Liver (tissue), 3 donors: ENCODE measurements at regions not wholly inside any gene's neighbourhood (a gene's known extent, or its start where the extent isn't known, plus 50 kb on each side); places are given as distances from the start of the nearest gene placed in this dataset.

Experiments
- ATF3 ChIP-seq: IDR thresholded peaks from 2 replicates; pipeline ENCODE4 v1.6.1; 2016; ENCODE audit warnings: antibody characterized with exemption
- CTCF ChIP-seq: fragments of 150-350 bp; IDR thresholded peaks from 2 replicates; pipeline ENCODE4 v1.5.1; 2017; ENCODE audit warnings: improper control_type of control experiment, low read depth, low read length; ENCODE audit not compliant: missing input control
- EGR1 ChIP-seq, 2 donors: IDR thresholded peaks; 2 replicates each; pipeline ENCODE4 v1.6.1; 2016 to 2018; ENCODE audit warnings: antibody characterized with exemption in 2 of 2, low read depth in 2 of 2
- FOXA1 ChIP-seq: IDR thresholded peaks from 2 replicates; pipeline ENCODE4 v1.6.1; 2016; ENCODE audit warnings: antibody characterized with exemption
- GABPA ChIP-seq, 2 donors: IDR thresholded peaks in 1 of 2; conservative IDR thresholded peaks in 1 of 2; 2 replicates each; pipeline ENCODE4 v1.6.1; 2016; ENCODE audit warnings: antibody characterized with exemption in 2 of 2, mild to moderate bottlenecking in 1 of 2, moderate library complexity in 1 of 2
- JUND ChIP-seq, 2 donors: IDR thresholded peaks; 2 replicates each; pipeline ENCODE4 v1.6.1; 2016; ENCODE audit warnings: antibody characterized with exemption in 2 of 2
- MAX ChIP-seq: IDR thresholded peaks from 2 replicates; pipeline ENCODE4 v1.6.1; 2016; ENCODE audit warnings: antibody characterized with exemption
- RAD21 ChIP-seq, 2 donors: IDR thresholded peaks; 2 replicates each; pipeline ENCODE4 v1.6.1; 2016; ENCODE audit warnings: antibody characterized with exemption in 2 of 2, mild to moderate bottlenecking in 2 of 2
- REST ChIP-seq: IDR thresholded peaks from 2 replicates; pipeline ENCODE4 v1.6.1; 2016; ENCODE audit warnings: antibody characterized with exemption, mild to moderate bottlenecking
- SP1 ChIP-seq: IDR thresholded peaks from 2 replicates; pipeline ENCODE4 v1.6.1; 2018; ENCODE audit warnings: antibody characterized with exemption, mild to moderate bottlenecking
- TAF1 ChIP-seq: conservative IDR thresholded peaks from 2 replicates; pipeline ENCODE4 v1.6.1; 2016; ENCODE audit warnings: antibody characterized with exemption, mild to moderate bottlenecking
- YY1 ChIP-seq: IDR thresholded peaks from 2 replicates; pipeline ENCODE4 v1.6.1; 2016; ENCODE audit warnings: antibody characterized with exemption, mild to moderate bottlenecking
- ZBTB33 ChIP-seq: IDR thresholded peaks from 2 replicates; pipeline ENCODE4 v1.6.1; 2016; ENCODE audit warnings: antibody characterized with exemption
- donor health status: healthy.
- donor health status: healthy.

GRCh38 chr7:56256108-56256507, 139.9 kb upstream of the NUPR2 start:
- TF ChIP-seq CTCF, result no peak
- TF ChIP-seq YY1, result no peak
- TF ChIP-seq RAD21 (IDR thresholded peaks at IDR 0.05), result no peak
- no peak for TF ChIP-seq MAX
- no peak for TF ChIP-seq GABPA (IDR thresholded peaks at IDR 0.05 in 1 of 2, conservative IDR thresholded peaks at IDR 0.05 in 1 of 2)
- no peak for TF ChIP-seq ZBTB33
- no peak for TF ChIP-seq JUND (IDR thresholded peaks at IDR 0.05)
- TF ChIP-seq EGR1 (IDR thresholded peaks at IDR 0.05; ENCODE audit: low read depth in 2 of 2), result no peak
- TF ChIP-seq FOXA1, result no peak
- TF ChIP-seq REST, result no peak
- TF ChIP-seq SP1, result no peak
- TF ChIP-seq ATF3, result no peak
- TF ChIP-seq TAF1, result no peak
